ENCODE measurements at regions not wholly inside any gene's neighbourhood (a gene's known extent, or its start where the extent isn't known, plus 50 kb on each side); places are given as distances from the start of the nearest gene placed in this dataset.

GRCh38 chr2:172230889-172231401 lies 128.2 kb upstream of the DLX2 start:
- no peak for DNase-seq (ENCODE audit: extremely low spot score)
- CTCF ChIA-PET, result interaction anchor here (0.9 kb wide), 1 partner anchor 24 kb away, joined by 3 read pairs; no protein-coding TSS in a partner anchor
- POLR2A ChIA-PET, result no interaction called here
- TF ChIP-seq, protein P1, sequence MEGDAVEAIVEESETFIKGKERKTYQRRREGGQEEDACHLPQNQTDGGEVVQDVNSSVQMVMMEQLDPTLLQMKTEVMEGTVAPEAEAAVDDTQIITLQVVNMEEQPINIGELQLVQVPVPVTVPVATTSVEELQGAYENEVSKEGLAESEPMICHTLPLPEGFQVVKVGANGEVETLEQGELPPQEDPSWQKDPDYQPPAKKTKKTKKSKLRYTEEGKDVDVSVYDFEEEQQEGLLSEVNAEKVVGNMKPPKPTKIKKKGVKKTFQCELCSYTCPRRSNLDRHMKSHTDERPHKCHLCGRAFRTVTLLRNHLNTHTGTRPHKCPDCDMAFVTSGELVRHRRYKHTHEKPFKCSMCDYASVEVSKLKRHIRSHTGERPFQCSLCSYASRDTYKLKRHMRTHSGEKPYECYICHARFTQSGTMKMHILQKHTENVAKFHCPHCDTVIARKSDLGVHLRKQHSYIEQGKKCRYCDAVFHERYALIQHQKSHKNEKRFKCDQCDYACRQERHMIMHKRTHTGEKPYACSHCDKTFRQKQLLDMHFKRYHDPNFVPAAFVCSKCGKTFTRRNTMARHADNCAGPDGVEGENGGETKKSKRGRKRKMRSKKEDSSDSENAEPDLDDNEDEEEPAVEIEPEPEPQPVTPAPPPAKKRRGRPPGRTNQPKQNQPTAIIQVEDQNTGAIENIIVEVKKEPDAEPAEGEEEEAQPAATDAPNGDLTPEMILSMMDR (IDR thresholded peaks at IDR 0.05; ENCODE audit: control extremely low read depth, extremely low read depth, low read depth, missing control alignments), result no peak

- POLR2A ChIA-PET, result no interaction called here
- CTCF ChIA-PET, result interaction anchor here (0.9 kb wide), 1 partner anchor 23 kb away, joined by 3 read pairs; no protein-coding TSS in a partner anchor
- no peak for DNase-seq (ENCODE audit: extremely low spot score)
- TF ChIP-seq, protein P1 (IDR thresholded peaks at IDR 0.05; ENCODE audit: control extremely low read depth, extremely low read depth, low read depth, missing control alignments), result no peak
Observed at GRCh38 chr2:172231508-172231907, 128.8 kb upstream of the DLX2 start.

- ChIA-PET POLR2A (no interaction called here), CTCF (no interaction called here)
- DNase-seq (ENCODE audit: extremely low spot score), result no peak
- TF ChIP-seq, protein P1 (IDR thresholded peaks at IDR 0.05; ENCODE audit: control extremely low read depth, extremely low read depth, low read depth, missing control alignments), result no peak
Observed at GRCh38 chr2:172232708-172233396, 130.2 kb upstream of the DLX2 start.

DNA sequence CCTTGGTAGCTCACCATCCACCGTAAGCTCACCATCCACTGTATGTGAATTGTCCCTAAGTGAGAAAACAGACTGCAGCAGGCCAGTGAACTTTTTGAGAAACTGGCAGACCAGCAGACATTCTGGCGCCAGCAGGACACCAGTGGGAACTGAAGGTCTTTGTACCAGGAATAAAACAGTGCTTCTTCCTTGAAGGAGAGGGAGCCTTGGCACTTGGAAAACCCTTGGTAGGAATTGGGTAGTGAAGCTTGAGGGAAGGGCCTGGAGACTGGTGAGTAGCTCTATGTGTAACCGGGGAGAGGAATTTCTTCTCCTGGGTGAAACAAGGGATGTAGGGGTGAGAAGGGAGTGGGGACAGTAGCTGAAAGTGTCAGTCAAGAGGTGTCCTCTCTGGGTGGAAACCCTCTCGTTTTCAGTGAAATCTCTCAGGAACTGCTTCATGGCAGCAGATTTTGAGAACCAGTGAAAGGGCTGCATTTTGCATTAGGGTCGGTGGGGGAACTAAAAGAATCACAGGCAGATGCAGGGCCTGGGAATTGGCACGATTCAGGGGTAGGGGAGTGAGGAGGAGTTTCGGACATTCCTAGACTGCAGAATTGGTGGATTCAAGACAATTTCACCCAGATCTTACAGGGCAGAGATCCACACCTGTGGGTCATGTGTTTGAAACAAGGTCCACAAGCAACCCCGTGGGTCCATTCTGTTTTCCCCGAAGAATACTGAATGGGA lies 131.5 kb upstream of the DLX2 start:
- ChIA-PET POLR2A (no interaction called here), CTCF (no interaction called here)
- TF ChIP-seq, protein P1 (IDR thresholded peaks at IDR 0.05; ENCODE audit: control extremely low read depth, extremely low read depth, low read depth, missing control alignments), result no peak
- DNase-seq (ENCODE audit: extremely low spot score), result no peak

GRCh38 chr2:172234716-172235691 lies 132.3 kb upstream of the DLX2 start:
- TF ChIP-seq, protein P1 (IDR thresholded peaks at IDR 0.05; ENCODE audit: control extremely low read depth, extremely low read depth, low read depth, missing control alignments), result no peak
- POLR2A ChIA-PET, result no interaction called here
- DNase-seq (ENCODE audit: extremely low spot score), result no peak
- CTCF ChIA-PET, result no interaction called here
